ENCODE measurements at regions not wholly inside any gene's neighbourhood (a gene's known extent, or its start where the extent isn't known, plus 50 kb on each side); places are given as distances from the start of the nearest gene placed in this dataset.

DNA sequence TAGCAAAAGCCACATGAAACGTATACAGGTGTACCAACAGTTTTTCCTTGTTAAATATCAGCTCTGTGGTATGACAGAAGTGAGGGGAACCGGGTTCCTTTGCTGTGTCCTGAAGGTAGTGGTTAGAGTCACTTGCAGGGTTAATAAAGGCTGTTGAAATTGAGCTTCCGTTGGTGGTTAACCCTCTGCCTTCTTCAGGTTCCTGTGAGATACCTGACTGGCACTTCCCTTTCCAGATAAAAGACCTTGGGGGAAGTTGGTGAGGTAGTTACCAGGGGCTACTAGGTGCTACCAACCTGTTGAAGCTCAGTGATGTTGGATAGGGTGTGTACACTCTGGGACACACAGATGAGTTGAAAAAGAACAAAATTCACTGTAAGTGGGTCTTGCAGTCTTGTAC, 384.1 kb downstream of the GATA3 start:
- POLR2A ChIA-PET: no interaction called here
- no peaks in the 10 kb centered on the region for H3K9me3 ChIP-seq (replicated peaks; ENCODE audit: control insufficient read depth, insufficient read depth, low read length)
- SMC1A ChIA-PET (ENCODE audit: uncharacterized antibody, unreplicated experiment): no interaction called here
- CTCF ChIA-PET: no interaction called here
- no peaks in the 10 kb centered on the region for H3K4me1 ChIP-seq (ENCODE audit: control insufficient read depth, insufficient read depth, low read length)
- no peaks in the 10 kb centered on the region; a peak in 1 of 4 replicates for H3K27me3 ChIP-seq (replicated peaks in 1 of 2; ENCODE audit: control insufficient read depth in 2 of 2, insufficient read depth in 2 of 2, low read length in 1 of 2)
- FAIRE-seq (no peak), ATAC-seq (no peak), DNase-seq (ENCODE audit: low read depth, low spot score) (no peak)
- RAD21 ChIA-PET (ENCODE audit: unreplicated experiment): no interaction called here
- intact Hi-C loops (cut with micrococcal nuclease; ENCODE audit: unreplicated experiment) (no loop called here), in situ Hi-C loops (cut with MboI) (no loop called here)
- H2AFZ ChIP-seq (ENCODE audit: control insufficient read depth, low read depth, low read length): no peak overlapping the region
- no peak overlapping the region for H3K9ac ChIP-seq (ENCODE audit: control insufficient read depth, insufficient read depth, low read length)
- WGBS (ENCODE audit: insufficient coverage, insufficient replicate concordance, low lambda C conversion rate, missing lambda C conversion rate): 10% methylated on average over 3 of the region's 3 CpGs
- no peaks in the 10 kb centered on the region for H4K20me1 ChIP-seq (ENCODE audit: control insufficient read depth, insufficient read depth)
- H3K4me2 ChIP-seq (ENCODE audit: control insufficient read depth, insufficient read depth): no peak overlapping the region
- BruUV-seq (replicated peaks): no TSS peak
- H3K79me2 ChIP-seq (ENCODE audit: control insufficient read depth, insufficient read depth, low read length): no peaks in the 10 kb centered on the region
- H3K36me3 ChIP-seq (ENCODE audit: control insufficient read depth in 2 of 2, insufficient read depth in 2 of 2, low read length in 1 of 2): no peaks in the 10 kb centered on the region
- no peak overlapping the region for H3K4me3 ChIP-seq
- H3K27ac ChIP-seq (ENCODE audit: control insufficient read depth, insufficient read depth): no peak overlapping the region
- TF ChIP-seq, protein P1, sequence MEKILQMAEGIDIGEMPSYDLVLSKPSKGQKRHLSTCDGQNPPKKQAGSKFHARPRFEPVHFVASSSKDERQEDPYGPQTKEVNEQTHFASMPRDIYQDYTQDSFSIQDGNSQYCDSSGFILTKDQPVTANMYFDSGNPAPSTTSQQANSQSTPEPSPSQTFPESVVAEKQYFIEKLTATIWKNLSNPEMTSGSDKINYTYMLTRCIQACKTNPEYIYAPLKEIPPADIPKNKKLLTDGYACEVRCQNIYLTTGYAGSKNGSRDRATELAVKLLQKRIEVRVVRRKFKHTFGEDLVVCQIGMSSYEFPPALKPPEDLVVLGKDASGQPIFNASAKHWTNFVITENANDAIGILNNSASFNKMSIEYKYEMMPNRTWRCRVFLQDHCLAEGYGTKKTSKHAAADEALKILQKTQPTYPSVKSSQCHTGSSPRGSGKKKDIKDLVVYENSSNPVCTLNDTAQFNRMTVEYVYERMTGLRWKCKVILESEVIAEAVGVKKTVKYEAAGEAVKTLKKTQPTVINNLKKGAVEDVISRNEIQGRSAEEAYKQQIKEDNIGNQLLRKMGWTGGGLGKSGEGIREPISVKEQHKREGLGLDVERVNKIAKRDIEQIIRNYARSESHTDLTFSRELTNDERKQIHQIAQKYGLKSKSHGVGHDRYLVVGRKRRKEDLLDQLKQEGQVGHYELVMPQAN (conservative IDR thresholded peaks at IDR 0.05): no peak
- TF ChIP-seq ZNF622 (IDR thresholded peaks at IDR 0.05) (no peak), RFX5 (IDR thresholded peaks at IDR 0.05; ENCODE audit: low read depth, low read length) (no peak), TCF7 (IDR thresholded peaks at IDR 0.05; ENCODE audit: borderline replicate concordance) (no peak), NFYA (IDR thresholded peaks at IDR 0.05; ENCODE audit: borderline replicate concordance, low read depth, low read length) (no peak), ZNF207 (IDR thresholded peaks at IDR 0.05; ENCODE audit: borderline replicate concordance) (no peak), RB1 (IDR thresholded peaks at IDR 0.05; ENCODE audit: borderline replicate concordance) (no peak), NR2F1 (conservative IDR thresholded peaks at IDR 0.05) (no peak), TAF1 (IDR thresholded peaks at IDR 0.05; ENCODE audit: borderline replicate concordance, low read depth, low read length) (no peak), RELA (IDR thresholded peaks at IDR 0.05; ENCODE audit: borderline replicate concordance, partially characterized antibody) (no peak)
- TF ChIP-seq, protein P2, sequence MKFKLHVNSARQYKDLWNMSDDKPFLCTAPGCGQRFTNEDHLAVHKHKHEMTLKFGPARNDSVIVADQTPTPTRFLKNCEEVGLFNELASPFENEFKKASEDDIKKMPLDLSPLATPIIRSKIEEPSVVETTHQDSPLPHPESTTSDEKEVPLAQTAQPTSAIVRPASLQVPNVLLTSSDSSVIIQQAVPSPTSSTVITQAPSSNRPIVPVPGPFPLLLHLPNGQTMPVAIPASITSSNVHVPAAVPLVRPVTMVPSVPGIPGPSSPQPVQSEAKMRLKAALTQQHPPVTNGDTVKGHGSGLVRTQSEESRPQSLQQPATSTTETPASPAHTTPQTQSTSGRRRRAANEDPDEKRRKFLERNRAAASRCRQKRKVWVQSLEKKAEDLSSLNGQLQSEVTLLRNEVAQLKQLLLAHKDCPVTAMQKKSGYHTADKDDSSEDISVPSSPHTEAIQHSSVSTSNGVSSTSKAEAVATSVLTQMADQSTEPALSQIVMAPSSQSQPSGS (IDR thresholded peaks at IDR 0.05; ENCODE audit: low read length): no peak
- TF ChIP-seq, protein P3, sequence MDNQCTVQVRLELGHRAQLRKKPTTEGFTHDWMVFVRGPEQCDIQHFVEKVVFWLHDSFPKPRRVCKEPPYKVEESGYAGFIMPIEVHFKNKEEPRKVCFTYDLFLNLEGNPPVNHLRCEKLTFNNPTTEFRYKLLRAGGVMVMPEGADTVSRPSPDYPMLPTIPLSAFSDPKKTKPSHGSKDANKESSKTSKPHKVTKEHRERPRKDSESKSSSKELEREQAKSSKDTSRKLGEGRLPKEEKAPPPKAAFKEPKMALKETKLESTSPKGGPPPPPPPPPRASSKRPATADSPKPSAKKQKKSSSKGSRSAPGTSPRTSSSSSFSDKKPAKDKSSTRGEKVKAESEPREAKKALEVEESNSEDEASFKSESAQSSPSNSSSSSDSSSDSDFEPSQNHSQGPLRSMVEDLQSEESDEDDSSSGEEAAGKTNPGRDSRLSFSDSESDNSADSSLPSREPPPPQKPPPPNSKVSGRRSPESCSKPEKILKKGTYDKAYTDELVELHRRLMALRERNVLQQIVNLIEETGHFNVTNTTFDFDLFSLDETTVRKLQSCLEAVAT (IDR thresholded peaks at IDR 0.05): no peak
- TF ChIP-seq, protein P4, sequence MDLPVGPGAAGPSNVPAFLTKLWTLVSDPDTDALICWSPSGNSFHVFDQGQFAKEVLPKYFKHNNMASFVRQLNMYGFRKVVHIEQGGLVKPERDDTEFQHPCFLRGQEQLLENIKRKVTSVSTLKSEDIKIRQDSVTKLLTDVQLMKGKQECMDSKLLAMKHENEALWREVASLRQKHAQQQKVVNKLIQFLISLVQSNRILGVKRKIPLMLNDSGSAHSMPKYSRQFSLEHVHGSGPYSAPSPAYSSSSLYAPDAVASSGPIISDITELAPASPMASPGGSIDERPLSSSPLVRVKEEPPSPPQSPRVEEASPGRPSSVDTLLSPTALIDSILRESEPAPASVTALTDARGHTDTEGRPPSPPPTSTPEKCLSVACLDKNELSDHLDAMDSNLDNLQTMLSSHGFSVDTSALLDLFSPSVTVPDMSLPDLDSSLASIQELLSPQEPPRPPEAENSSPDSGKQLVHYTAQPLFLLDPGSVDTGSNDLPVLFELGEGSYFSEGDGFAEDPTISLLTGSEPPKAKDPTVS (IDR thresholded peaks at IDR 0.05; ENCODE audit: low read depth, low read length): no peak
- TF ChIP-seq, protein P5, sequence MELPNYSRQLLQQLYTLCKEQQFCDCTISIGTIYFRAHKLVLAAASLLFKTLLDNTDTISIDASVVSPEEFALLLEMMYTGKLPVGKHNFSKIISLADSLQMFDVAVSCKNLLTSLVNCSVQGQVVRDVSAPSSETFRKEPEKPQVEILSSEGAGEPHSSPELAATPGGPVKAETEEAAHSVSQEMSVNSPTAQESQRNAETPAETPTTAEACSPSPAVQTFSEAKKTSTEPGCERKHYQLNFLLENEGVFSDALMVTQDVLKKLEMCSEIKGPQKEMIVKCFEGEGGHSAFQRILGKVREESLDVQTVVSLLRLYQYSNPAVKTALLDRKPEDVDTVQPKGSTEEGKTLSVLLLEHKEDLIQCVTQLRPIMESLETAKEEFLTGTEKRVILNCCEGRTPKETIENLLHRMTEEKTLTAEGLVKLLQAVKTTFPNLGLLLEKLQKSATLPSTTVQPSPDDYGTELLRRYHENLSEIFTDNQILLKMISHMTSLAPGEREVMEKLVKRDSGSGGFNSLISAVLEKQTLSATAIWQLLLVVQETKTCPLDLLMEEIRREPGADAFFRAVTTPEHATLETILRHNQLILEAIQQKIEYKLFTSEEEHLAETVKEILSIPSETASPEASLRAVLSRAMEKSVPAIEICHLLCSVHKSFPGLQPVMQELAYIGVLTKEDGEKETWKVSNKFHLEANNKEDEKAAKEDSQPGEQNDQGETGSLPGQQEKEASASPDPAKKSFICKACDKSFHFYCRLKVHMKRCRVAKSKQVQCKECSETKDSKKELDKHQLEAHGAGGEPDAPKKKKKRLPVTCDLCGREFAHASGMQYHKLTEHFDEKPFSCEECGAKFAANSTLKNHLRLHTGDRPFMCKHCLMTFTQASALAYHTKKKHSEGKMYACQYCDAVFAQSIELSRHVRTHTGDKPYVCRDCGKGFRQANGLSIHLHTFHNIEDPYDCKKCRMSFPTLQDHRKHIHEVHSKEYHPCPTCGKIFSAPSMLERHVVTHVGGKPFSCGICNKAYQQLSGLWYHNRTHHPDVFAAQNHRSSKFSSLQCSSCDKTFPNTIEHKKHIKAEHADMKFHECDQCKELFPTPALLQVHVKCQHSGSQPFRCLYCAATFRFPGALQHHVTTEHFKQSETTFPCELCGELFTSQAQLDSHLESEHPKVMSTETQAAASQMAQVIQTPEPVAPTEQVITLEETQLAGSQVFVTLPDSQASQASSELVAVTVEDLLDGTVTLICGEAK (IDR thresholded peaks at IDR 0.05; ENCODE audit: borderline replicate concordance): no peak
